ENCODE measurements at regions not wholly inside any gene's neighbourhood (a gene's known extent, or its start where the extent isn't known, plus 50 kb on each side); places are given as distances from the start of the nearest gene placed in this dataset.

GRCh38 chr2:51795248-51795888, 763.4 kb upstream of the NRXN1 start (continued):
- TF ChIP-seq, protein P1, sequence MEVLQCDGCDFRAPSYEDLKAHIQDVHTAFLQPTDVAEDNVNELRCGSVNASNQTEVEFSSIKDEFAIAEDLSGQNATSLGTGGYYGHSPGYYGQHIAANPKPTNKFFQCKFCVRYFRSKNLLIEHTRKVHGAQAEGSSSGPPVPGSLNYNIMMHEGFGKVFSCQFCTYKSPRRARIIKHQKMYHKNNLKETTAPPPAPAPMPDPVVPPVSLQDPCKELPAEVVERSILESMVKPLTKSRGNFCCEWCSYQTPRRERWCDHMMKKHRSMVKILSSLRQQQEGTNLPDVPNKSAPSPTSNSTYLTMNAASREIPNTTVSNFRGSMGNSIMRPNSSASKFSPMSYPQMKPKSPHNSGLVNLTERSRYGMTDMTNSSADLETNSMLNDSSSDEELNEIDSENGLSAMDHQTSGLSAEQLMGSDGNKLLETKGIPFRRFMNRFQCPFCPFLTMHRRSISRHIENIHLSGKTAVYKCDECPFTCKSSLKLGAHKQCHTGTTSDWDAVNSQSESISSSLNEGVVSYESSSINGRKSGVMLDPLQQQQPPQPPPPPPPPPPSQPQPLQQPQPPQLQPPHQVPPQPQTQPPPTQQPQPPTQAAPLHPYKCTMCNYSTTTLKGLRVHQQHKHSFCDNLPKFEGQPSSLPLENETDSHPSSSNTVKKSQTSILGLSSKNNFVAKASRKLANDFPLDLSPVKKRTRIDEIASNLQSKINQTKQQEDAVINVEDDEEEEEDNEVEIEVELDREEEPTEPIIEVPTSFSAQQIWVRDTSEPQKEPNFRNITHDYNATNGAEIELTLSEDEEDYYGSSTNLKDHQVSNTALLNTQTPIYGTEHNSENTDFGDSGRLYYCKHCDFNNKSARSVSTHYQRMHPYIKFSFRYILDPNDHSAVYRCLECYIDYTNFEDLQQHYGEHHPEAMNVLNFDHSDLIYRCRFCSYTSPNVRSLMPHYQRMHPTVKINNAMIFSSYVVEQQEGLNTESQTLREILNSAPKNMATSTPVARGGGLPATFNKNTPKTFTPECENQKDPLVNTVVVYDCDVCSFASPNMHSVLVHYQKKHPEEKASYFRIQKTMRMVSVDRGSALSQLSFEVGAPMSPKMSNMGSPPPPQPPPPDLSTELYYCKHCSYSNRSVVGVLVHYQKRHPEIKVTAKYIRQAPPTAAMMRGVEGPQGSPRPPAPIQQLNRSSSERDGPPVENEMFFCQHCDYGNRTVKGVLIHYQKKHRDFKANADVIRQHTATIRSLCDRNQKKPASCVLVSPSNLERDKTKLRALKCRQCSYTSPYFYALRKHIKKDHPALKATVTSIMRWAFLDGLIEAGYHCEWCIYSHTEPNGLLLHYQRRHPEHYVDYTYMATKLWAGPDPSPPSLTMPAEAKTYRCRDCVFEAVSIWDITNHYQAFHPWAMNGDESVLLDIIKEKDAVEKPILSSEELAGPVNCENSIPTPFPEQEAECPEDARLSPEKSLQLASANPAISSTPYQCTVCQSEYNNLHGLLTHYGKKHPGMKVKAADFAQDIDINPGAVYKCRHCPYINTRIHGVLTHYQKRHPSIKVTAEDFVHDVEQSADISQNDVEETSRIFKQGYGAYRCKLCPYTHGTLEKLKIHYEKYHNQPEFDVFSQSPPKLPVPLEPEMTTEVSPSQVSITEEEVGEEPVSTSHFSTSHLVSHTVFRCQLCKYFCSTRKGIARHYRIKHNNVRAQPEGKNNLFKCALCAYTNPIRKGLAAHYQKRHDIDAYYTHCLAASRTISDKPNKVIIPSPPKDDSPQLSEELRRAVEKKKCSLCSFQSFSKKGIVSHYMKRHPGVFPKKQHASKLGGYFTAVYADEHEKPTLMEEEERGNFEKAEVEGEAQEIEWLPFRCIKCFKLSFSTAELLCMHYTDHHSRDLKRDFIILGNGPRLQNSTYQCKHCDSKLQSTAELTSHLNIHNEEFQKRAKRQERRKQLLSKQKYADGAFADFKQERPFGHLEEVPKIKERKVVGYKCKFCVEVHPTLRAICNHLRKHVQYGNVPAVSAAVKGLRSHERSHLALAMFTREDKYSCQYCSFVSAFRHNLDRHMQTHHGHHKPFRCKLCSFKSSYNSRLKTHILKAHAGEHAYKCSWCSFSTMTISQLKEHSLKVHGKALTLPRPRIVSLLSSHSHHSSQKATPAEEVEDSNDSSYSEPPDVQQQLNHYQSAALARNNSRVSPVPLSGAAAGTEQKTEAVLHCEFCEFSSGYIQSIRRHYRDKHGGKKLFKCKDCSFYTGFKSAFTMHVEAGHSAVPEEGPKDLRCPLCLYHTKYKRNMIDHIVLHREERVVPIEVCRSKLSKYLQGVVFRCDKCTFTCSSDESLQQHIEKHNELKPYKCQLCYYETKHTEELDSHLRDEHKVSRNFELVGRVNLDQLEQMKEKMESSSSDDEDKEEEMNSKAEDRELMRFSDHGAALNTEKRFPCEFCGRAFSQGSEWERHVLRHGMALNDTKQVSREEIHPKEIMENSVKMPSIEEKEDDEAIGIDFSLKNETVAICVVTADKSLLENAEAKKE (CRISPR knock-in tag; IDR thresholded peaks at IDR 0.05): no peak
- 0 out of 2 replicates have a peak, but pooled peaks have one; percentile 15 for TF ChIP-seq CREB1 (CRISPR knock-in tag; IDR thresholded peaks at IDR 0.05; ENCODE audit: low read depth)
- TF ChIP-seq ZNF114 (CRISPR knock-in tag; IDR thresholded peaks at IDR 0.05): no peak
- no peak for TF ChIP-seq ZNF331 (CRISPR knock-in tag; IDR thresholded peaks at IDR 0.05; ENCODE audit: low read depth)
- no peak for TF ChIP-seq EZH2phosphoT487 (IDR thresholded peaks at IDR 0.05; ENCODE audit: unreplicated experiment)
- TF ChIP-seq EZH2 (IDR thresholded peaks at IDR 0.05; ENCODE audit: low read depth, unreplicated experiment): no peak

DNA sequence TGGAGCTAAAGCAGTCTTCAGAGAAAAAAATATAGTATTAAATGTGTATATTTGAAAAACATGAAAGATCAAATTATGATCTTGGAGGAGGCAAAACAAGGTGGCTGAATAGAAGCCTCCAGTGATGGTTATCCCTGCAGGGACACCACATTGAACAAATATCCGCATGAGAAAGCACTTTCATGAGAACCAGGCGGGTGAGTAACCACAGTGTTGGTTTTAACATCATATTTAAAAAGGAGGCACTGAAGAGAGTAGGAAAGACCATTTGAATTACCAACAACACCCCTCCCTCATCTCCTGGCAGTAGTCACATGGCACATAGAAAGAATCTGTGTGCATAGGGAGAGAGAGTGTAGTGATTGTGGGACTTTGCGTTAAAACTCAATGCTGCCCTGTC, 759.6 kb upstream of the NRXN1 start:
- no peaks in the 10 kb centered on the region for H3F3A ChIP-seq (replicated peaks; ENCODE audit: low read depth)
- ATAC-seq (no peak), DNase-seq (ENCODE audit: low spot score) (no peak)
- peak overlapping the region; percentile 72 for H2AFZ ChIP-seq
- peaks cover 5% of the 10 kb centered on the region for H3K27me3 Mint-ChIP-seq (ENCODE audit: insufficient read depth, low read depth, poor library complexity)
- no peak overlapping the region for H3K4me3 Mint-ChIP-seq
- no peak overlapping the region for H3K4me3 ChIP-seq
- no peaks in the 10 kb centered on the region for H3K79me2 ChIP-seq (replicated peaks; ENCODE audit: insufficient read depth)
- peaks cover 11% of the 10 kb centered on the region; the same call in 2 of the 3 replicates for H3K4me1 Mint-ChIP-seq
- no peaks in the 10 kb centered on the region for H3K4me1 ChIP-seq (ENCODE audit: insufficient read depth)
- H3K9me3 Mint-ChIP-seq: peaks cover 2% of the 10 kb centered on the region; the same call in 2 of the 3 replicates
- H3K27ac ChIP-seq (ENCODE audit: low read depth): no peak overlapping the region
- 0 out of 2 replicates have a peak, but pooled peaks cover 11% of the 10 kb centered on the region for H3K9me2 ChIP-seq (ENCODE audit: insufficient read depth)
- H3K27me3 ChIP-seq (ENCODE audit: insufficient read depth): no peaks in the 10 kb centered on the region
- H4K20me1 ChIP-seq (replicated peaks; ENCODE audit: insufficient read depth): no peaks in the 10 kb centered on the region
- H3K36me3 Mint-ChIP-seq (ENCODE audit: low read depth): no peaks in the 10 kb centered on the region; the same call in 2 of the 3 replicates
- H3K4me2 ChIP-seq: no peak overlapping the region
- H3K27ac Mint-ChIP-seq: no peak overlapping the region
- H3K36me3 ChIP-seq (ENCODE audit: insufficient read depth): no peaks in the 10 kb centered on the region
- TF ChIP-seq, protein P2, sequence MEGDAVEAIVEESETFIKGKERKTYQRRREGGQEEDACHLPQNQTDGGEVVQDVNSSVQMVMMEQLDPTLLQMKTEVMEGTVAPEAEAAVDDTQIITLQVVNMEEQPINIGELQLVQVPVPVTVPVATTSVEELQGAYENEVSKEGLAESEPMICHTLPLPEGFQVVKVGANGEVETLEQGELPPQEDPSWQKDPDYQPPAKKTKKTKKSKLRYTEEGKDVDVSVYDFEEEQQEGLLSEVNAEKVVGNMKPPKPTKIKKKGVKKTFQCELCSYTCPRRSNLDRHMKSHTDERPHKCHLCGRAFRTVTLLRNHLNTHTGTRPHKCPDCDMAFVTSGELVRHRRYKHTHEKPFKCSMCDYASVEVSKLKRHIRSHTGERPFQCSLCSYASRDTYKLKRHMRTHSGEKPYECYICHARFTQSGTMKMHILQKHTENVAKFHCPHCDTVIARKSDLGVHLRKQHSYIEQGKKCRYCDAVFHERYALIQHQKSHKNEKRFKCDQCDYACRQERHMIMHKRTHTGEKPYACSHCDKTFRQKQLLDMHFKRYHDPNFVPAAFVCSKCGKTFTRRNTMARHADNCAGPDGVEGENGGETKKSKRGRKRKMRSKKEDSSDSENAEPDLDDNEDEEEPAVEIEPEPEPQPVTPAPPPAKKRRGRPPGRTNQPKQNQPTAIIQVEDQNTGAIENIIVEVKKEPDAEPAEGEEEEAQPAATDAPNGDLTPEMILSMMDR (conservative IDR thresholded peaks at IDR 0.05; ENCODE audit: low read depth in 2 of 2): no peak
- TF ChIP-seq, protein P1 (CRISPR knock-in tag; IDR thresholded peaks at IDR 0.05): no peak
- no peak for TF ChIP-seq EZH2phosphoT487 (IDR thresholded peaks at IDR 0.05; ENCODE audit: unreplicated experiment)

Measured in GM23338 (cell line).